Mesendoderm (in vitro differentiated cells): ENCODE measurements at regions not wholly inside any gene's neighbourhood (a gene's known extent, or its start where the extent isn't known, plus 50 kb on each side); places are given as distances from the start of the nearest gene placed in this dataset.

Source experiments
- DNase-seq: peaks from one replicate; pipeline ENCODE4 v3.0.0; 2013
- H2AK5ac ChIP-seq: 2 replicates; pipeline ENCODE4 v1.6.1; 2013; ENCODE audit warnings: low read length, inconsistent platforms
- H2BK120ac ChIP-seq: 2 replicates; pipeline ENCODE4 v1.6.1; 2013; ENCODE audit warnings: low read depth, mild to moderate bottlenecking, low read length, moderate library complexity, mixed read lengths
- H2BK15ac ChIP-seq: replicated peaks from 2 replicates; pipeline ENCODE4 v1.6.1; 2013; ENCODE audit warnings: low read depth, mild to moderate bottlenecking, moderate library complexity
- H2BK5ac ChIP-seq: 2 replicates; pipeline ENCODE4 v1.6.1; 2013; ENCODE audit warnings: low read length, inconsistent platforms
- H3K18ac ChIP-seq: 2 replicates; pipeline ENCODE4 v1.6.1; 2013; ENCODE audit warnings: mild to moderate bottlenecking, low read length, mixed read lengths
- H3K23ac ChIP-seq: one replicate; pipeline ENCODE4 v1.6.1; 2013; ENCODE audit warnings: low read length
- H3K27ac ChIP-seq: 2 replicates; pipeline ENCODE4 v1.5.1; 2013; ENCODE audit warnings: low read depth, mild to moderate bottlenecking, inconsistent platforms, low read length, moderate library complexity
- H3K27me3 ChIP-seq: 2 replicates; pipeline ENCODE4 v1.6.1; 2013; ENCODE audit warnings: low read length, control low read depth, mild to moderate bottlenecking, inconsistent platforms; ENCODE audit not compliant: insufficient read depth, poor library complexity
- H3K36me3 ChIP-seq: 2 replicates; pipeline ENCODE4 v1.6.1; 2013; ENCODE audit warnings: low read length, inconsistent platforms; ENCODE audit not compliant: control insufficient read depth, insufficient read depth
- H3K4ac ChIP-seq: one replicate; pipeline ENCODE4 v1.6.1; 2013; ENCODE audit warnings: low read depth, mild to moderate bottlenecking, low read length, moderate library complexity
- H3K4me1 ChIP-seq: 2 replicates; pipeline ENCODE4 v1.6.1; 2013; ENCODE audit warnings: low read depth, low read length, inconsistent platforms; ENCODE audit not compliant: control insufficient read depth
- H3K4me2 ChIP-seq: 2 replicates; pipeline ENCODE4 v1.6.1; 2013; ENCODE audit warnings: low read length
- H3K4me3 ChIP-seq: 2 replicates; pipeline ENCODE4 v1.5.1; 2013; ENCODE audit warnings: mild to moderate bottlenecking, low read length
- H3K56ac ChIP-seq: one replicate; pipeline ENCODE4 v1.6.1; 2013; ENCODE audit warnings: low read length
- H3K79me1 ChIP-seq: 2 replicates; pipeline ENCODE4 v1.6.1; 2013; ENCODE audit warnings: low read length, inconsistent platforms
- H3K79me2 ChIP-seq: 2 replicates; pipeline ENCODE4 v1.6.1; 2013; ENCODE audit warnings: mild to moderate bottlenecking, low read length; ENCODE audit not compliant: control insufficient read depth, insufficient read depth
- H3K9ac ChIP-seq: 2 replicates; pipeline ENCODE4 v1.6.1; 2013; ENCODE audit warnings: low read length, inconsistent platforms
- H4K5ac ChIP-seq: one replicate; pipeline ENCODE4 v1.6.1; 2013; ENCODE audit warnings: low read length
- H4K8ac ChIP-seq: one replicate; pipeline ENCODE4 v1.6.1; 2013; ENCODE audit warnings: low read depth, mild to moderate bottlenecking, control low read depth, low read length, moderate library complexity
- WGBS: extraction: QIAGEN DNeasy Blood & Tissue Kit; methylation state at CpG from one replicate; pipeline ENCODE4 v1.1.7; 2013; ENCODE audit warnings: low lambda C conversion rate, missing lambda C conversion rate; ENCODE audit not compliant: insufficient coverage; ENCODE audit errors: extremely low coverage; 5-methylcytosine and 5-hydroxymethylcytosine counted together

- H3K56ac ChIP-seq, result no peak overlapping the region
- H4K5ac ChIP-seq, result no peak overlapping the region
- no peaks in the 10 kb centered on the region for H3K27me3 ChIP-seq
- H3K18ac ChIP-seq, result no peak overlapping the region
- no peak overlapping the region for H3K27ac ChIP-seq
- H3K4me2 ChIP-seq, result no peak overlapping the region
- H3K4me1 ChIP-seq, result no peaks in the 10 kb centered on the region
- no peak overlapping the region for H3K4ac ChIP-seq
- H3K4me3 ChIP-seq, result no peak overlapping the region
- H2BK5ac ChIP-seq, result no peak overlapping the region
- DNase-seq, result no peak
- no peaks in the 10 kb centered on the region for H3K36me3 ChIP-seq
- H3K23ac ChIP-seq, result no peak overlapping the region
- H4K8ac ChIP-seq, result no peak overlapping the region
- no peaks in the 10 kb centered on the region for H3K79me2 ChIP-seq
- no peak overlapping the region for H3K9ac ChIP-seq
- no peaks in the 10 kb centered on the region for H3K79me1 ChIP-seq
- no peak overlapping the region for H2AK5ac ChIP-seq
- no peak overlapping the region for H2BK120ac ChIP-seq
- WGBS, result no CpG with 5 or more reads among the region's 7 CpGs
- H2BK15ac ChIP-seq, result no peak overlapping the region
Observed at GRCh38 chr10:7075851-7076250, 335.0 kb downstream of the SFMBT2 start.

GRCh38 chr10:7075110-7075509 is 335.7 kb downstream of the SFMBT2 start:
- Histone ChIP-seq H3K27me3 (no peaks in the 10 kb centered on the region), H3K79me2 (no peaks in the 10 kb centered on the region), H3K27ac (no peak overlapping the region), H3K56ac (no peak overlapping the region), H3K4me1 (no peaks in the 10 kb centered on the region), H3K4me3 (no peak overlapping the region), H3K18ac (no peak overlapping the region), H4K8ac (no peak overlapping the region), H3K4me2 (no peak overlapping the region), H4K5ac (no peak overlapping the region), H2BK120ac (no peak overlapping the region), H3K23ac (no peak overlapping the region), H3K79me1 (no peaks in the 10 kb centered on the region), H3K4ac (no peak overlapping the region), H2AK5ac (no peak overlapping the region), H3K9ac (no peak overlapping the region), H2BK5ac (no peak overlapping the region), H3K36me3 (no peaks in the 10 kb centered on the region), H2BK15ac (no peak overlapping the region)
- no CpG with 5 or more reads among the region's 5 CpGs for WGBS
- DNase-seq, result no peak

- no peaks in the 10 kb centered on the region for H3K79me2 ChIP-seq
- DNase-seq, result no peak
- H3K27me3 ChIP-seq, result no peaks in the 10 kb centered on the region
- H3K4me2 ChIP-seq, result no peak overlapping the region
- no peak overlapping the region for H4K8ac ChIP-seq
- H3K9ac ChIP-seq, result no peak overlapping the region
- H2AK5ac ChIP-seq, result no peak overlapping the region
- no peak overlapping the region for H2BK120ac ChIP-seq
- no peak overlapping the region for H3K56ac ChIP-seq
- H3K18ac ChIP-seq, result no peak overlapping the region
- no peak overlapping the region for H4K5ac ChIP-seq
- H3K23ac ChIP-seq, result no peak overlapping the region
- H3K4ac ChIP-seq, result no peak overlapping the region
- no peak overlapping the region for H2BK15ac ChIP-seq
- H3K79me1 ChIP-seq, result no peaks in the 10 kb centered on the region
- WGBS, result no CpG with 5 or more reads among the region's 2 CpGs
- no peaks in the 10 kb centered on the region for H3K4me1 ChIP-seq
- no peak overlapping the region for H3K4me3 ChIP-seq
- no peak overlapping the region for H2BK5ac ChIP-seq
- no peak overlapping the region for H3K27ac ChIP-seq
- H3K36me3 ChIP-seq, result no peaks in the 10 kb centered on the region
Observed at GRCh38 chr10:7071421-7071820, 339.4 kb downstream of the SFMBT2 start.

- no peak overlapping the region for H3K4me3 ChIP-seq
- no peak for DNase-seq
- H3K18ac ChIP-seq, result no peak overlapping the region
- no peaks in the 10 kb centered on the region for H3K27me3 ChIP-seq
- H2BK120ac ChIP-seq, result no peak overlapping the region
- H2BK15ac ChIP-seq, result no peak overlapping the region
- no peak overlapping the region for H3K27ac ChIP-seq
- no peak overlapping the region for H4K8ac ChIP-seq
- H3K9ac ChIP-seq, result no peak overlapping the region
- no CpG with 5 or more reads among the region's 2 CpGs for WGBS
- no peak overlapping the region for H3K4ac ChIP-seq
- H4K5ac ChIP-seq, result no peak overlapping the region
- H3K4me2 ChIP-seq, result no peak overlapping the region
- no peak overlapping the region for H3K56ac ChIP-seq
- H3K4me1 ChIP-seq, result no peaks in the 10 kb centered on the region
- no peak overlapping the region for H2AK5ac ChIP-seq
- no peaks in the 10 kb centered on the region for H3K79me1 ChIP-seq
- no peak overlapping the region for H2BK5ac ChIP-seq
- no peak overlapping the region for H3K23ac ChIP-seq
- no peaks in the 10 kb centered on the region for H3K36me3 ChIP-seq
- H3K79me2 ChIP-seq, result no peaks in the 10 kb centered on the region
Observed at GRCh38 chr10:7070950-7071349, 339.9 kb downstream of the SFMBT2 start.

GRCh38 chr10:7069706-7070105 is 341.1 kb downstream of the SFMBT2 start:
- WGBS, result no CpG with 5 or more reads among the region's 6 CpGs
- H3K4me3 ChIP-seq, result no peak overlapping the region
- DNase-seq, result no peak
- no peak overlapping the region for H2BK15ac ChIP-seq
- H3K18ac ChIP-seq, result no peak overlapping the region
- H3K4me1 ChIP-seq, result no peaks in the 10 kb centered on the region
- H3K27me3 ChIP-seq, result no peaks in the 10 kb centered on the region
- no peak overlapping the region for H3K4me2 ChIP-seq
- H3K27ac ChIP-seq, result no peak overlapping the region
- H3K36me3 ChIP-seq, result no peaks in the 10 kb centered on the region
- H2AK5ac ChIP-seq, result no peak overlapping the region
- H3K4ac ChIP-seq, result no peak overlapping the region
- H4K8ac ChIP-seq, result no peak overlapping the region
- H3K9ac ChIP-seq, result no peak overlapping the region
- no peaks in the 10 kb centered on the region for H3K79me1 ChIP-seq
- H4K5ac ChIP-seq, result no peak overlapping the region
- no peak overlapping the region for H2BK120ac ChIP-seq
- no peak overlapping the region for H3K56ac ChIP-seq
- H3K79me2 ChIP-seq, result no peaks in the 10 kb centered on the region
- H2BK5ac ChIP-seq, result no peak overlapping the region
- H3K23ac ChIP-seq, result no peak overlapping the region

- no peak overlapping the region for H3K23ac ChIP-seq
- no peak overlapping the region for H4K5ac ChIP-seq
- H2BK15ac ChIP-seq, result no peak overlapping the region
- H3K36me3 ChIP-seq, result no peaks in the 10 kb centered on the region
- no peak overlapping the region for H3K18ac ChIP-seq
- no peak for DNase-seq
- no peak overlapping the region for H3K56ac ChIP-seq
- H2BK5ac ChIP-seq, result no peak overlapping the region
- no peak overlapping the region for H4K8ac ChIP-seq
- no peak overlapping the region for H3K27ac ChIP-seq
- H2AK5ac ChIP-seq, result no peak overlapping the region
- no peak overlapping the region for H3K4me3 ChIP-seq
- H2BK120ac ChIP-seq, result no peak overlapping the region
- H3K4ac ChIP-seq, result no peak overlapping the region
- H3K79me1 ChIP-seq, result no peaks in the 10 kb centered on the region
- H3K9ac ChIP-seq, result no peak overlapping the region
- H3K4me1 ChIP-seq, result no peaks in the 10 kb centered on the region
- H3K4me2 ChIP-seq, result no peak overlapping the region
- no peaks in the 10 kb centered on the region for H3K27me3 ChIP-seq
- no CpG with 5 or more reads among the region's 4 CpGs for WGBS
- H3K79me2 ChIP-seq, result no peaks in the 10 kb centered on the region
Observed at GRCh38 chr10:7056216-7056615, 354.6 kb downstream of the SFMBT2 start.
